Ascending aorta (tissue), 2 donors: ENCODE measurements at regions not wholly inside any gene's neighbourhood (a gene's known extent, or its start where the extent isn't known, plus 50 kb on each side); places are given as distances from the start of the nearest gene placed in this dataset.
A peak's percentile ranks its signal among the peaks of the same experiment; 100 is the strongest.

Source experiments
- DNase-seq, 2 donors: peaks; one replicate each; pipeline ENCODE4 v3.0.0-alpha.2; 2019; ENCODE audit warnings: low spot score in 2 of 2
- H3K27ac ChIP-seq, 2 donors: fragments of 200-600 bp; sonication (generic); one replicate each; pipeline ENCODE4 v1.5.1; 2016 to 2017; ENCODE audit warnings: mild to moderate bottlenecking in 1 of 2
- H3K27me3 ChIP-seq: fragments of 200-600 bp; sonication (generic); one replicate; pipeline ENCODE4 v1.5.1; 2017
- H3K36me3 ChIP-seq, 2 donors: fragments of 200-600 bp; sonication (generic); one replicate each; pipeline ENCODE4 v1.5.1; 2016
- H3K4me1 ChIP-seq, 2 donors: fragments of 200-600 bp; sonication (generic); one replicate each; pipeline ENCODE4 v1.5.1; 2016 to 2017; ENCODE audit warnings: mild to moderate bottlenecking in 1 of 2
- H3K4me3 ChIP-seq, 2 donors: fragments of 200-600 bp; sonication (generic); one replicate each; pipeline ENCODE4 v1.5.1; 2016 to 2017; ENCODE audit warnings: mild to moderate bottlenecking in 1 of 2
- H3K9me3 ChIP-seq, 2 donors: fragments of 200-600 bp; sonication (generic); one replicate each; pipeline ENCODE4 v1.5.1; 2016
- intact Hi-C: fragments of 100-400 bp; cut with DNase I; formaldehyde crosslinking; loops from one replicate; pipeline ENCODE4 v1.15.1; 2023
- TF ChIP-seq, protein P1 (sequence below), 3 experiments: fragments of 200-600 bp in 2 of 3; fragments of 450-650 bp in 1 of 3; sonication (generic) in 2 of 3; IDR thresholded peaks; one replicate each; pipeline ENCODE4 v1.5.1; 2016 to 2019; ENCODE audit warnings: antibody characterized with exemption in 3 of 3, mild to moderate bottlenecking in 1 of 3, moderate library complexity in 1 of 3

DNA sequence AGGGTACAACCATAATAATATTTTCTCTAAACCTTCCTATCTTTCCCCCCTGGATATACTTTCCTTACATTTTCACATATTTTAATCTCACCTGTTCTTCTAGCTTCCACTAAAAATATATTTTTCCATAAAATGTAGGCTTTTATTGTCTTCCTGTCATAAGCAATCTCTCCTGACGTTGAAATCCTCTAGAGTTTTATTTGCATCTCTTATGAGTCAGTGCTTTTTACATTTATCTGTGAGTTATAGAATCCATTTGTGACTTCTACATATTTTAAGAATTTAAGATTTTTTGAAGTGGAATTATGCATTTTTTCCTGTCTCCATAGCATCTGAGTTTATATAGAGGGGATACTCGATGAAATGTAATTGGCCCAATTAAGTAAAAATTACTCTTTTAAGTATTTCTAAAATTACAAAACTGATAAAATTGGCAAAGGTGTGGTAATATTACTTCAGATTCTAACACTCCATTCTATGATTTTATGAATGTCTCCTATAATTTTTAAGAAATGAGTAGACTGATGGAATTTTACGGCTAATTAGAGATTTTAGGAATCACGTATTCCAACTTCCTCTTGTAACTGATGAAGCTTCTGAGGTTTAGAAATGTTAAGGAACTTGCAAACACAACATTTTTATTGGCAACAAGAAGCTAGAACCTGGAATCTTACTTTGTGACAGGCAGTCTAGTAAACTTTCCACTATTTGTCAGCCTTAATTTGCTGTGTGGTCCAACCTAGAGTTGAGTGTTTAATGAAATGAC lies 422.9 kb upstream of the SEMA3A start:
- H3K27ac ChIP-seq = no peak overlapping the region
- H3K9me3 ChIP-seq = no peaks in the 10 kb centered on the region
- H3K36me3 ChIP-seq = no peaks in the 10 kb centered on the region
- intact Hi-C loops = loop anchor here (10.0 kb wide), 1 partner anchor 407 kb away; no protein-coding TSS in a partner anchor
- H3K4me3 ChIP-seq = no peak overlapping the region
- no peaks in the 10 kb centered on the region for H3K27me3 ChIP-seq
- TF ChIP-seq, protein P1, sequence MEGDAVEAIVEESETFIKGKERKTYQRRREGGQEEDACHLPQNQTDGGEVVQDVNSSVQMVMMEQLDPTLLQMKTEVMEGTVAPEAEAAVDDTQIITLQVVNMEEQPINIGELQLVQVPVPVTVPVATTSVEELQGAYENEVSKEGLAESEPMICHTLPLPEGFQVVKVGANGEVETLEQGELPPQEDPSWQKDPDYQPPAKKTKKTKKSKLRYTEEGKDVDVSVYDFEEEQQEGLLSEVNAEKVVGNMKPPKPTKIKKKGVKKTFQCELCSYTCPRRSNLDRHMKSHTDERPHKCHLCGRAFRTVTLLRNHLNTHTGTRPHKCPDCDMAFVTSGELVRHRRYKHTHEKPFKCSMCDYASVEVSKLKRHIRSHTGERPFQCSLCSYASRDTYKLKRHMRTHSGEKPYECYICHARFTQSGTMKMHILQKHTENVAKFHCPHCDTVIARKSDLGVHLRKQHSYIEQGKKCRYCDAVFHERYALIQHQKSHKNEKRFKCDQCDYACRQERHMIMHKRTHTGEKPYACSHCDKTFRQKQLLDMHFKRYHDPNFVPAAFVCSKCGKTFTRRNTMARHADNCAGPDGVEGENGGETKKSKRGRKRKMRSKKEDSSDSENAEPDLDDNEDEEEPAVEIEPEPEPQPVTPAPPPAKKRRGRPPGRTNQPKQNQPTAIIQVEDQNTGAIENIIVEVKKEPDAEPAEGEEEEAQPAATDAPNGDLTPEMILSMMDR (IDR thresholded peaks at IDR 0.05) = no peak
- no peaks in the 10 kb centered on the region for H3K4me1 ChIP-seq
- no peak for DNase-seq

DNA sequence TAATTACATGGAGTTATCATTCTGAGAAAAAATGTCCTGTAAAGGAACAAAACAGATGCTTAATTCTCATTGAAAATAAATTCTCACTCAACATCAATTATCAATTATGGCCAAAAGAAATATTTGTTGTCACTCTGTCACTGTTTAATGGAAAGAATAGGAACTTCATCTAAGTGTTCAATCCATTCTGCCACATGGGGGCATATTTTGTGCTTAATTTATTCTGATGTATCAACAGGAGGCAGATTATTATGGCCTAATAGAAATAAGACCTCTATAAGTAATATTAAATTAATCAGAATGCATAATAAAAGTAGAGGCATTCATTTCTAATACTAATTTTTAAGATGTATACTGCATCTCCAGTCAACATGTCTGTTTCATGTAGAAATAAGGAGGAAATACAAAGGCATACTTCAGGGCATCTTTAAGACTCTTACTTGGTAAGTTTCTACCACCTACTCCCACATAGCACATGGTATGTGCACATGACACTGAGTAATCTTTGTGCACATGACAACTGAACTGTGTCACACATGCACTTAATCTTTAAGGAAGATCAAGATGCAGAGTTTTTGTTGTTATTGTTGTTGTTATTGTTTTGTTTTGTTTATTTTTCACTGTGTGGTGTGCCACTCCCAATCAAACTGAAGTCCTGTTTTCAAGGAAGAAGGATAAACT lies 420.4 kb upstream of the SEMA3A start:
- DNase-seq = no peak
- intact Hi-C loops = loop anchor here (10.0 kb wide), 1 partner anchor 410 kb away; no protein-coding TSS in a partner anchor
- TF ChIP-seq, protein P1 (IDR thresholded peaks at IDR 0.05) = peak in 1 of 3 experiments; percentile 21
- no peaks in the 10 kb centered on the region for H3K9me3 ChIP-seq
- H3K4me3 ChIP-seq = no peak overlapping the region
- no peak overlapping the region for H3K27ac ChIP-seq
- no peaks in the 10 kb centered on the region for H3K4me1 ChIP-seq
- H3K36me3 ChIP-seq = no peaks in the 10 kb centered on the region
- no peaks in the 10 kb centered on the region for H3K27me3 ChIP-seq

GRCh38 chr7:84612981-84613681 lies 418.5 kb upstream of the SEMA3A start:
- Histone ChIP-seq H3K36me3 (no peaks in the 10 kb centered on the region), H3K27ac (no peak overlapping the region), H3K27me3 (no peaks in the 10 kb centered on the region), H3K4me1 (no peaks in the 10 kb centered on the region), H3K9me3 (no peaks in the 10 kb centered on the region), H3K4me3 (no peak overlapping the region)
- intact Hi-C loops = loop anchor here (10.0 kb wide), 1 partner anchor 412 kb away; no protein-coding TSS in a partner anchor
- DNase-seq = no peak
- TF ChIP-seq, protein P1 (IDR thresholded peaks at IDR 0.05) = no peak

GRCh38 chr7:84611391-84611790 lies 416.8 kb upstream of the SEMA3A start:
- Histone ChIP-seq H3K27ac (no peak overlapping the region), H3K9me3 (no peaks in the 10 kb centered on the region), H3K27me3 (no peaks in the 10 kb centered on the region), H3K4me3 (no peak overlapping the region), H3K36me3 (no peaks in the 10 kb centered on the region), H3K4me1 (no peaks in the 10 kb centered on the region)
- no peak for DNase-seq
- intact Hi-C loops = loop anchor here (10.0 kb wide), 1 partner anchor 413 kb away; no protein-coding TSS in a partner anchor
- TF ChIP-seq, protein P1 (IDR thresholded peaks at IDR 0.05) = no peak

- H3K36me3 ChIP-seq = no peaks in the 10 kb centered on the region
- DNase-seq = no peak
- H3K27me3 ChIP-seq = no peaks in the 10 kb centered on the region
- intact Hi-C loops = loop anchor here (10.0 kb wide), 1 partner anchor 414 kb away; no protein-coding TSS in a partner anchor
- no peak overlapping the region for H3K27ac ChIP-seq
- TF ChIP-seq, protein P1 (IDR thresholded peaks at IDR 0.05) = no peak
- H3K9me3 ChIP-seq = no peaks in the 10 kb centered on the region
- no peaks in the 10 kb centered on the region for H3K4me1 ChIP-seq
- H3K4me3 ChIP-seq = no peak overlapping the region
Observed at GRCh38 chr7:84610390-84610789, 415.8 kb upstream of the SEMA3A start.
